Activated CD4-positive, alpha-beta T cell treated with anti-CD3 and anti-CD28 coated beads, Interleukin-2, Interleukin-4, amounts not matched to agents 100 ng/mL and 50 ng/mL, durations not matched to agents 16 hours and 8 hours (primary cell): ENCODE measurements at regions not wholly inside any gene's neighbourhood (a gene's known extent, or its start where the extent isn't known, plus 50 kb on each side); places are given as distances from the start of the nearest gene placed in this dataset.

Experiments used
- DNase-seq: peaks from one replicate; pipeline ENCODE4 v3.0.0-alpha.2; 2020; ENCODE audit warnings: low spot score

DNA sequence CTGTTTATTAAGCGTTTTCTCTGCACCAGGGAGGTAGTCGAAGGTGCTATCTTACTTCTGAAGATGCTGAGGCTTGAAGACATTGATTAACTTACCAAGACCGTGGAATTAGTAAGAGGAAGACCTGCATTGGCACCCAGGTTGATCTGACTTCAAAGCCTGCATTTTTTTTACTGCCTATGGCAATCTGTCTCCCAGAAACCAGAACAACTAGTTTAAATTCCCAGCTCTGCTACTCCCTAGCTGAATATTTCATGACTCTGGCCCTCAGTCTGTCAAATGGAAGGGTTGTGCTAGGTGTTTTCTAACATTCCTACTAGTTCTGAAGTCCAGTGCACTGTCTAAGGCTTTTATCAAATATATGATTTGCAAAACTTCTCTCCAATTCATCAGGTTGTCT is 52.0 kb upstream of the GRAMD1B start:
- no peak for DNase-seq

DNA sequence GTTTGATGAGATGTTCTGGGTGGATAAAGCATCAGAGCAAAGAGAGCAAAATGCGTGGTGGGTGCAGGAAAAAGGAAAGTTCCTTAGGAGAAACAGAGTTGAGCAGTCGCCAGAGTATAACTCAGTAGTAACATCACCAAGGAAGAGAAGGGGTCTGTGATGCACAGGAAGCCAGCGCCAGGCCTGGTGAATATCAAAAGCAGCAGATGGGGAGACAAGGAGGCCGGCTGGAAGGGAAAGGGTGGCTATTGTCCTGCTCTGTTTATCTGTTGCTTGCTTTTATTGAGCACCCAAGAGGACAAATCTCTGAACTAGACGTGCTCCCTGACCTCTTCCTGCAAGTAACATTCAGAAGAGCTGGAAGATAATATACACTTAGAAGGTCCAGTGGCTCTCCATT is 52.7 kb upstream of the GRAMD1B start:
- DNase-seq: no peak

DNA sequence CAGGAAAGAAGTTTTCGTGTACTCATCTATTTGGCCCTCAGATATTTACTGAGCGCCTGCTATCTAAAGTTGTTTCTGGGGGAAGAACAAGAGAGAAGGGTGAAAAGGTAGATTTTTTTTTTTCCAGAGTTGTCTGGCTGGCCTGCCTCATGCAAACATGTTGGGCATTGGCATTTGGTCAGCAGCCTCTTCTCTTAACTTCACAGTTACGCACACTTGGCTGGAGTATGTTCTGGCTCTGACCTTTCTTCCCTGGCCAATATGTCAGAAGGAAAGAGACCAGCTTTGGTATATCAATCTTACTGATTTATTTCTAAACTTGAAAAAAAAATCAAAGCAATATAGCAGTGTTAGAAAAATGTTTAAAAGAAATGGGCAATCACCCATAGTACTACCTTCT is 54.2 kb upstream of the GRAMD1B start:
- no peak for DNase-seq

DNA sequence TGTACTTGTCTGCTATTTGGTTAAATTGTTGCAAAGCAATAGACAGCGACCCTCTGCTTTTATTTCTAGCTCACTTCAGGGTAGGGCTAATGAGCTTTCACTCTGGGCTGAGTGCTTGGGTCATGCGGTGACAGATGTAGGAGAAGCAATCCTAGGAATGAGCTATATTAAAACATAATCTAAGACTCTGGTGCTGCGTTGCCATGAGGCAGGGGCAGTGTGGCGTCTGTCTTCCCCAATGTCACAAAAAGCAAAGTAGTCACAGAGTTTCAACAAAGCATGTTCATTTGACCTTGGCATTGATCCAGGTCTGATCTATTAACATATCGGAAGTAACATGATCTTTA is 55.5 kb upstream of the GRAMD1B start:
- DNase-seq: no peak

DNA sequence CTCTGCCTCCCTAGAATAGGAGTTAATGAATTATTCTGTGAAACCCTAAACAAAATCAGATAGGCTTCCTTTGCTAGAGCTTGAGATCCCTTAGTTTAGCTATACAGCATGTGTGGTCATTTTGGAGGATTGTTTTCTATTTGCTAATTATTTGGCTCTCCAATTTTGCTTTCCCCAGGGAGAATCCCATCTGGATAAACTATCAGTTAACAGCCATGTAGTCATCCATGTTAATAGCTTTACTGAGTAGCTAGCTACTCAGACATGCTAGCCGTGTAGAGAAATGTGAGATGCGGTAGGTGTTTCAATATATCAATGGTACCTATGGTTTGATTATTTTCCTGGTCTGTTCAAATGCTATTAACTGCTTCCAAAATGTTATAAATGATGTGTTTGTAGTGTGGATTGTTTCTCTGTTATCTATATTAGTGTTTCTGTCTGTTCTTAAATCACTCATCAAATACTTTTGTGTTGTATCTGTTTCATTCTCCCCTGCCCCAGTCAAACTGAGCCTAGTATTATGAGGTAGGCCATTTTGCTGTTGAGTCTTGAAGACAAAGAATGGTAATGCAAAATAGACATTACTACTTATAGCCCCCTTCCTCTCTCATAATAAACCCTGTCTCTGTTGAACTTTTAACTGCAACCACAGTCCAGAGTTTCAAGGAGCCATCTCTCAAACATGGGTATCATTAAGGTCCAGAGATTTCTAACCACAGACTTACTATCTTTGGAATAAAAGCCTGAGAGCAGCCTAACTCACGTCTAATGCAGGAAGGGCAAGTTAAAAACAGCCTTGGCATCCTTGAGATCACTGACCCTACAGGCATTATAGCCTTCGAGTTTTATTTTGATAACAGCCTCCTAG is 56.1 kb upstream of the GRAMD1B start:
- DNase-seq: peak; percentile 32

DNA sequence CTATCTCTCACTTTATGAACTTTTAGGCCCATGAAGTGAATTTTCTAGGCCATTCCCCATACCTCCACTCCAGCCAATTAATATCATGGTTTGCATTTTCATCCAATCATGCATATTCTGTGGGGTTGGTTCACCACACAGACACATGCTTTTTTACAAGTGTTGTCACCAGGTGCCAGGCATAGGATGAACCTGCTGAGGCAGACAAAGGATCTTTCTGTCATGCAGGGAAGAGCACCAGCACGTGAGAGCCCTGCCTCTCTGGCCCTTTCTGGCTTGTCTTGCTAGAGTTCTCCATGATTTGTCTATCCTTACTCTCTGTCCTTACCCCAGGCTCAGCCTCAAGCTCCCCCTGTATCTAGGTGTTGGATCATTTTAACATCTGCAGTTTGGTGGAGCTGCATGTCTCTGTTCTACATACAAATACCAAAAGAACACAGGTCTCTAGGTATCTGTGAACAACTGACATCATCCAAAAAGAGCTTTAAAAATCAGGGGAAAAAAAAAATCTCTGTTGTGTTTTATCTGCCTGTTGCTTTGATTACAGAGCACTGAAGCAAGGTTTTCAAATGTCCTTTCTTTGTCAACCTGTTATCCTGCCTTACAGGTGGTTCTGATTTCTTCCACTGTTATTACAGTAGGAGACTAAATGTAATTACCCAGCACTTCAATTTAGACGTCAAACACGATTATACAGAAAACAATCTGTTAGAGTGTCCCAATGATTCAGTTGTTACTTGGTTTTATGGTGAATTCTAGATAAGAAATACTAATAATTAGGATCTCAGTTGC is 58.4 kb upstream of the GRAMD1B start:
- DNase-seq: no peak

DNA sequence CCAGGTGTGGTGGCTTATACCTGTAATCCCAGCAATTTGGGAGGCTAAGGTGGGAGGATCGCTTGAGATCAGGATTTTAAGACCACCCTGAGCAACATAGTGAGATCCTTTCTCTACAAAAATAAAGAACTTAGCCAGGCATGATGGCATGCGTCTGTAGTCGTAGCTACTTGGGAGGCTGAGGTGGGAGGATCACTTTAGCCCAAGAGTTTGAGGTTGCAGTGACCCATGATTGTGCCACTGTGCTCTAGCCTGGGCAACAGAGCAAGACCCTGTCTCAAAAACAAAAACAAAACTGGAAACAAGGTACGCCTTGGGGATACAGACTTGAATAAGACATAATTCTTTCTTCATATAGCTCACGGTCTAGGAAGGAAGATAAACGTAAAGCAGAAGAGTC is 63.1 kb upstream of the GRAMD1B start:
- no peak for DNase-seq

DNA sequence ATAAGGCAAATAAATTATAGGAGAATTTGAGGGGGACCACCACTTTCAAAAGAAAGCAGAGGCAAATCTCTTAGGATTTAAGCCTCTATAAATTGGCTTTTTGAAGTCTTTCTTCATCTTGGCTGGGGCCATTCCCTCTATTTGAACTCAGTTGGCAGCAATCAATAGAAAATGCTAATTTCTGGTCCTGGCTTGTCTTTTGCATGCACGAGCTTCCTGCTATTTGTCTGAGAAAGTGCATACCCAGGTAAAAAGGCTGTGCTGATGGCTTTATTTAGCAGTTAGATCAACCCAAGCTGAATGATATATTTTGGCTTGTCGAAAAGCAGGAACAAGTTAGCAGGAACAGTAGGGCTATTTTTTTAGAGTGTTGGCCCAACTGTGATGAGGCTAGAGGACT is 64.1 kb upstream of the GRAMD1B start:
- no peak for DNase-seq

DNA sequence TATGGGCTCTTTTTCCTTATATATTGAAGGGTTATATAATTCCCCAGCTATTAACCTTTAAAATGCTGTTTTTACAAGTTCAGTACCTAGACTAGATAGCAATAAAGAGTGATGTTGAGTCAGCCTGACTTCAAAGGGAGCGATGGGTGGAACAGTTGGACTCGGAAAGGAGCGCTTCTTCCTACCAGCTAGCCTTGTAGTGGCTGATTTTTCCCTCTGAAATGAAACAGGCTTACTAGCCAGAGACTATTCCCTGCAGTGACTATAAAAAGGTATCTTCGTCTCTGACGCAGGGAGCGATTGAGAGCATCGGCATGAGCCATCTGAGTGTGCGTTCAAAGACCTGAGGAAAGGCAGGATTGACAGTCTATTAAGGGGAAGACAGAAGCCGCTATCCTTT is 66.0 kb upstream of the GRAMD1B start:
- DNase-seq: no peak

DNA sequence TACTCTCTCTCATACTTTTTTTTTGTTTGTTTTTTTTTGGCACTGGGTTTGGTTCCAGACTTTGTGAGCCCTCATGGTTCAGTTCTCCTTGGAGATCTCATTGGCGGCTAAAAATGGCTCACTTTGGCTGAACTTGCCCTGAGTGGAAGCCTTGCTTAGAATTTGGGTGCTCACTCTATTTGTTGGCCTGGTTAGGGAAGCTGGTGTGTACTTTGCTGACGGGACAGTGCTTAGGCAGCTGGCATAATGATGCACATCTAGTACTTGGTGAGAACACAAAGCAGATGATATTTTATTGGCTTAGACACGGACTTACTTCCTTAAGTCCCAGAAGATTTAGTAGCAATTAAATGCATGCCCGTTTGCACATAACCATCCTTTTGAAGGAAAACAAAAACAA is 66.5 kb upstream of the GRAMD1B start:
- no peak for DNase-seq

DNA sequence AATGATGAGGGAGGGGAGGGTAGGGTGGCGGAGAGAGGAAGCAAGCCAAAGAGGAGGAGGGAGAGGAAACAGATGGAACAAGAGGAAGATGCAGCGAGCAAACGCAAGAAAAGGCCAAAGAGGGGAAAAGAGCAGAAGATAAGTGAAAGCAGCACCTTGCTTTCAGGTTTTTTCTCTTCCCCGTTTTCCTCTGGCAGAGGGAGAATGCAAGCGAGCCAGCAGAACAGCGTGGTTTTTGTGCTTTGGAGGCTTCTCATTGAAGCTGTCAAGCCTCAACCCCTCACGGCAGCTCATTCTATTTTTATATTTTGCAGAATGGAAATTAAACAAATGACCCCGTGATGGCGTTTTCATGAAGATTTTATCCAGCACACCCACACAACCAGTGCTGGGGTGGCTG is 67.1 kb upstream of the GRAMD1B start:
- DNase-seq: no peak

DNA sequence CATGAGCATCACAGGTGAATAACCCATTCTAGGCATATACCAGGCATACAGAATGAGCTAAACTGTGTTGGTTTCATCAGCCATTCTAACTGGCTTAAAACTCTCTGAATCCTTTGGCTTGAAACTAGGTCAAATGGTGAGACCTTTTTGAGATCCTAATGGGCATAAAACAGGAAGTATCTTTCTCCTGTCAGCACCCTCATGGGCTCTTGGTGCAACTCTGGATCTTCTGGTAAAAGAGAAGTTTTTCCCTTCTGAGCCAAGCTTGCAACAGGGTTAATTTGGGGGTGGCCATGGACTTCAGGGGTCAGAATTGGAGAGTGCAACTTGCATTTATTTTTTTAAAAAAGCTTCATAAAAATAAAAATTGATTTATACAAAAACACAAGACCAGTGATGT is 67.9 kb upstream of the GRAMD1B start:
- no peak for DNase-seq

DNA sequence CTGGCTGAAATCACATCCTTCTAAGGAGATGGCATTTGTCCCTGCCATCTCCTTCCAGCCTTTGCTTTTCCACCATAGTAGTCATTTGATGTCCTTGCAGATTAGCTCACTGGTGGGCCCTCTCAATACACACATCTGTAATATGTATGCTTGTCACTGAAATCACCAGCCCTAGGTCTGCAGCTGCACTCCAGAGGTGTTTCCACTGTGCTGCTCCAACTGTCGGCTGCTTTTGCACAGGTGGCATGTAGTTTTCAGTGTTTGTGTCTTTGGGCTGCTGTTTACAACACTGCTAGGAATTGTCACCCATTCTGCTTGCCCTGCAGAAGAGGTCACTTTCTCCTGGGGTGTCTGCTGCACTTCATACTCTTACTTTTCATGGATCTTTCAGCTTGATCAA is 69.0 kb upstream of the GRAMD1B start:
- no peak for DNase-seq

DNA sequence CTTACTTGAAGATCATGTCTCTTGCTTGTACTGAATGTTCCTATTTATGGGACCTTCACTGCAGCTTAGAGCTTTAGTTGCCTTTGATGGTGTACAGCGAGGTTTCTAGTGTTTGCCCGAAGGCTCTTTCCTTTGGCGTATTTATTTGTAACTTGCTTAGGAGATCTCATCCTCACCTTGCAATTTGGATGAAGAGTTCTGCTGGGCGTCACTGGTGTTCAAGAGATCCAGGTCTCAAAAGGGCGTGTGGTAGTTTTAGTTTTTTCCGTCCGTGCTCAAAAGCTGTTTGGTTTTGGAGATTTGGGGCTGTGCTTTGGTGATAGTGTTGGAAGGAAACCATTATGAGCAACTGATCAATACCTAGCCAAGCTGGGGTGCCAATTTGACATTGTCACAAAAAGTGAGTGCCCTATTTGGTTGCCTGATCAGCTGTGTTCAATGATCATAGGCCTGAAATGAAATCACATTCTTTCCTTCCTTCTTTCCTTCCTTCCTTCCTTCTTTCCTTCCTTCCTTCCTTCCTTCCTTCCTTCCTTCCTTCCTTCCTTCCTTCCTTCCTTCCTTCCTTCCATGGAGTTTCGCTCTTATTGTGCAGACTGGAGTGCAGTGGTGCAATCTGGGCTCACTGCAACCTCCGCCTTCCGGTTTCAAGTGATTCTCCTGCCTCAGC is 69.7 kb upstream of the GRAMD1B start:
- DNase-seq: no peak

DNA sequence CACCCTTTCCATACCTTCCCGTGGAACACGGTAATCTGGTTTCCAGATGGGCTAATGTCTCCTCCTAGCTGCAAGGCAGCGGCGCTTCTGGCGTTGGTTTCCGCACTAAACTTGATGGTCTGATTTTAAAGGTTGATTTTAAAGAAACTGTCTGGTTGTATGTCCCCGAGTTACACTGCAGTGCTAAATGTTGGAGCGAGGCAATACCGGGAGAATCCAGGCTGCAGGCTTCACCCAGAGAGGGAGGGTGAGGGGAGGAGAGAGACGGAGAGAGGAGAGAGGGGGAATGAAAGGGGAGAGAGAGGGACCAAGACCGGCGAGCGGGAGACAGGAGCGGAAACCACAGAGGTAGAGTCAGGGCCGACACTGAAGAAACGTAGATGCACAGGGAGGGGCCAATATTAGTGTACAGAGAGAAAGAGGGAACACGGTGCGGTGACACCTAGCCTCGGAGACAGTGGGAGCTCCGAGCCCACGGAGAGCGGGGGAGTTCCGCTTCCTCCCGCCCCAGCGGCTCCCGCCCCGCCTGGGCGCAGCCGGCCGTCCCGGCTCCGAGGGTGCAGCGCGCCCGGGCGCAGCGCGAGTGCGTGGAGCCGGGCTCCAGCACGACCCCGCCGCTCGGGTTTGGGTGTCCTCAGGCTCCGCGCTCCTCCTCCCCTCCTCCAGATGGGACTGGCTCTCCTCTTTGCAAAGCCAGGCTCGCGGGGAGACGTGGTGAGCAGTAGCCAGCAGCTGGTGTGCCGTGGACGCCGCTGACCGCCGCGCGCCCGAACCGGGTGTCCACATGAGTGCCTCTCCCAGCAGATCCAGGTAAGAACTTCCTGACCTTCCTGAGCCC is 71.9 kb upstream of the GRAMD1B start:
- DNase-seq: peak; percentile 55

DNA sequence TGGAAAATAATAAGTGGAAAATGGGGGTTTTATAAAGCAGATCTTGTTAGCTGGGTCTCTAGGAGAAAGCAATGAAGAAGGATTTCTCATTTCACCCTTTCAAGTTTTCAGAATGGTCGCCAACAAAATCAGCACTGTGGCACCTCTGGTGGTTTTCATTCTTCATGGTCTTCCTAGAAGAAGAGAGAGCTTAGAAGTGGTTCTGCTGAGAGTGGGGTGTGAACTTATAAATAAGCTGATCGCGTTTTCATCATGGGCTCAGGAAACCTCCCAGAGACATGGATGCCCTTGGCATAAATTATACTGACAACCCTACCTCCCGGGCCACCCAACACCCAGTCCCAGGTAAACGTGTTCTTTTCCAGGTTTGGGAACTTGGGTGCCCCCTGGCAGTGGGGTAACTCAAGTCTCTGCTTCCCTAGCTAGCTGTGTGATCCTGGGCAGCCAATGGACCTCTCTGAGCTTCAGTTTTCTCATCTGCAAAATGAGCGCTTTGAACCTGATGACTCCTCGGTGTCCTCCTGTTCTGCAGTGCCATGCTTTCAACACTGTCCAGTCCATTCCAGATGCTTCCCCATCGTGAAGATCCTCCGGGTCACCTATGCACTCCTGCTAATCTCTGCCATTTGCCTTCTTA is 72.6 kb upstream of the GRAMD1B start:
- peak; percentile 22 for DNase-seq

DNA sequence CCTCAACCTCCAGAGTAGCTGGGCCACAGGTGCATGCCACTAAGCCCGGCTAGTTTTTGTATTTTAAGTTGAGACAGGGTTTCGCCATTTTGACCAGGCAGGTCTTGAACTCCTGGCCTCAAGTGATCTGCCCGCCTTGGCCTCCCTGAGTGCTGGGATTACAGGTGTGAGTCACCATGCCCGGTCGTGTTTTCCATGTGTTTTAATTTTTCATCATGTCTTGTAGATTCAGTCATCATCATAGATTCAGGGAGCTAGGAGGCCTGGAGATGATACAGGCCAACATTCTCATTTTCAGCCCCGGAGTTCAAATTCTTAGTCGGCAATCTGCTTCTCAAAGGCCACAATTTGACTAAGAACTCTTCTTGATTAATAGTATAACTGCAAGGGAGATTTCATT is 73.5 kb upstream of the GRAMD1B start:
- peak; percentile 28 for DNase-seq

DNA sequence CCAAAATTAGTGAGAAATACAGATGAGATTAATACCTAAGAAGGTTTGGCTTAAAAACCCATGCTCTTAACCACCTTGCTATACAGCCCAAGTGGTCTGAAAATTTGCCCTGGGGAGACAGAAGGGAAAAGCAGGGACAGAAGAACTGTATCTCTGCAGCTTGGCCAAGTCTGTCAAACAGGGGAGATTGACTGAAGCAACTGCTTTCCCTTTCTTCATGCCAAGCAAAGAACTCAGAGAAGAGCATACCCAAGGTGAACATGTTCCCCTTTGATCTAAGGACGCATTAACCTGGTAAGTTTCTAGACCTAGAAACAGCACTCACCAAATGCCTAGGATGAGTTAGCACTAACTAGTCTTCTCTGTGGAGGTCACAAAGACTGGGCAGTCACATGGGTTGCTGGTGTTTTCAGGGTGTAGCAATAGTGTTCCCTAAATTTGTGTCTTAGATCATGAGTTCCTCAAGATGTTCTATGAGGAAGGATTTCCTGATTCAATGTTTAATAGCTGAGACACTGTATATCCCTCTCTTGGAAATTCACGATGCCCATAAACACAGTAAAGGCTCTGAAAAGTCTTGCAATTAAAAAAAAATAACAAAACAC is 75.6 kb upstream of the GRAMD1B start:
- DNase-seq: no peak

DNA sequence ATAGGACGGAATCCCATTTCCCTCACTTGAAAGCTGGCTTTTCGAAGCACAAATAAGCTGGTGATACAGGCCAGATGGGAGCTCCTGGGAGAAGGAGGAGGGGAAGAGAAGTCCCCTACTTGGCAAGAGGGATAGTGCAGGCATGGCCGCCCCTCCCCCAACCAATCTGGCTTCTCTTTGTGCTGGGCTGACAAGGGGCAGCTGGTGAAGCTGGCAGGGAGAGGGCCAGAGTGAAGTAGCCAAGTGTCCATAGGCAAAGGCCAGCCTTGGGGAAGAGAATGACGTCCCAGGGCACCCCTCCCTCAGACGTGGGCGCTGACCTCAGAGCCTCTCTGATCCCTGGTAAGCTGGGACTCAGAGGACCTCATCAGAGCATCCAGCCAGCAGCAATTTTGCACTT is 78.7 kb upstream of the GRAMD1B start:
- DNase-seq: no peak

DNA sequence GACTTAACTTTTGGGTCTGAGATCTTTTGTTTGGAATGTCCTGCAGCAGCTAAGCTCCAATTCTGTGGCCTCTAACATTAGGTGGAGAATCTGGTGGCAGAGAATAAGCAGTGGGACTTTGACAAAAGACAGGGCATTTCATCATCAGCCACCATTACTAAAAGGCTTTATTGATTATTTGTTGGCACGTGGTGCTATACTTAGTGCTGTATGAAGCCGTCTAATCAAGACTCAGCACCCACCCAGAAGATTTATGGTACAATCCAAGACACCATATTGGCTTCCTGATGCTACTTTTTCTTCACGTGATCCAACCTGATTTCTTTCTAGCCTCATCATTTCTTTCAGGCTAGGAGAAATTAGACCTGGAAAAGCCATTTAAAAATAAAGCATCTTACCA is 80.7 kb upstream of the GRAMD1B start:
- no peak for DNase-seq

DNA sequence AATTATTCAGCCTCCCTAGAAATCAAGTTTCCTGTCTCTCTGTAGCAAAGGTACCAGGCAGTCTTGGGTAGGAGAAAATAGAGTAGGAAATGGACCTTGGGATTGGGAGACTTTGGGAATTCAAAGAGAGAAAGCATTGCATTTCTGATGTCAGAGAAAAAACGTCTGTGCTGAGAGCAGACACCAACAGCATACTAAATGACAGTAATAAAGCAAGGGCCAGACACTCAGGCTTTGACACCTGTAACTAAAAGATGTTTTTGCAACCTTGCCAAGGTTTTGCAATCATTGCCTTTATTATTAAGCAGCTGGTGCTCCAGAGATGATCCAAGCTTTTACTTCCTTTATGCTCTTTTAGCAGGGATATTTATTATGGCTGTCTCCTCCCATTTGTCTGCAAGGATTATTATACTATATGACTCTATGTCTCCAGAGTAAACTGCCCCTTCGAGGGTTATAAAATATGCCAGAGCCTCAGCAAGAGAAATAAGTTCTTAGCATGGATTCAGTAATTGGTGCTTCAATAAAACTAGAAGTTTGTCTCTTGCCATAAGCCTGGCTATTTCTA is 85.2 kb upstream of the GRAMD1B start:
- DNase-seq: no peak
